B cell (primary cell): ENCODE measurements at regions not wholly inside any gene's neighbourhood (a gene's known extent, or its start where the extent isn't known, plus 50 kb on each side); places are given as distances from the start of the nearest gene placed in this dataset.

Experiments
- CTCF ChIP-seq: fragments of 200-600 bp; IDR thresholded peaks from one replicate; pipeline ENCODE4 v1.8.0; 2022; ENCODE audit warnings: antibody characterized with exemption, mild to moderate bottlenecking
- EZH2 ChIP-seq: IDR thresholded peaks from 2 replicates; pipeline ENCODE4 v1.6.1; 2012; ENCODE audit warnings: borderline replicate concordance, low read depth, mild to moderate bottlenecking, moderate library complexity, low read length; ENCODE audit not compliant: insufficient read depth, poor library complexity, severe bottlenecking

GRCh38 chrX:78839711-78840110 lies 92.2 kb downstream of the LPAR4 start:
- TF ChIP-seq CTCF: no peak
- TF ChIP-seq EZH2: no peak
